ENCODE measurements at regions not wholly inside any gene's neighbourhood (a gene's known extent, or its start where the extent isn't known, plus 50 kb on each side); places are given as distances from the start of the nearest gene placed in this dataset.

DNA sequence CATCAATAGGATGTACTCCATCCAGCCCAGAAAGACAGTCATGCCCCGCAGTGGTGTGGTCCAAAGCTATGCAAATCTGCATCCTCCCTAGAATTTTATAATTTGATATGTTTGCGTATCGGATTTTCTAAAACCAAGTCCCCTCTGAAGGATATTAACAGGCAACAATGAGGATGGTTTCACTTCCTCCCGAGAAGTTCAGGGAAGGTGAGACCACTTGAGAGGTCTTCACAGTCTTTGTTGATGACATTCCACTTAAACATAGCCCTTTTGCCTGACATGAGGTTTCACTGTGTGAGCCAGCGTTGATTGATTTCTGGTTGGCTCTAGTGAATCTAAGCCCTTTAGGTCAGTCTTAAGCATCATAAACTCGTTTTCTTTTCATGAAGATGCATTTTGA, 276.1 kb downstream of the NR2F2 start:
- TF ChIP-seq CEBPB (IDR thresholded peaks at IDR 0.05; ENCODE audit: low read depth, low read length) (no peak), POLR2A (IDR thresholded peaks at IDR 0.05; ENCODE audit: low read depth, low read length) (no peak), FOS (IDR thresholded peaks at IDR 0.05; ENCODE audit: low read depth, low read length) (no peak), RAD21 (IDR thresholded peaks at IDR 0.05; ENCODE audit: low read length) (no peak), NFE2L2 (IDR thresholded peaks at IDR 0.05; ENCODE audit: low read depth, low read length) (no peak), MXI1 (IDR thresholded peaks at IDR 0.05; ENCODE audit: borderline replicate concordance, low read depth, low read length) (no peak), MAFK (IDR thresholded peaks at IDR 0.05; ENCODE audit: low read depth, low read length) (no peak), RCOR1 (IDR thresholded peaks at IDR 0.05; ENCODE audit: insufficient replicate concordance, low read length) (no peak), RFX5 (IDR thresholded peaks at IDR 0.05; ENCODE audit: low read depth, low read length) (no peak), SMC3 (IDR thresholded peaks at IDR 0.05; ENCODE audit: low read depth, low read length) (no peak)
- TF ChIP-seq, protein P1, sequence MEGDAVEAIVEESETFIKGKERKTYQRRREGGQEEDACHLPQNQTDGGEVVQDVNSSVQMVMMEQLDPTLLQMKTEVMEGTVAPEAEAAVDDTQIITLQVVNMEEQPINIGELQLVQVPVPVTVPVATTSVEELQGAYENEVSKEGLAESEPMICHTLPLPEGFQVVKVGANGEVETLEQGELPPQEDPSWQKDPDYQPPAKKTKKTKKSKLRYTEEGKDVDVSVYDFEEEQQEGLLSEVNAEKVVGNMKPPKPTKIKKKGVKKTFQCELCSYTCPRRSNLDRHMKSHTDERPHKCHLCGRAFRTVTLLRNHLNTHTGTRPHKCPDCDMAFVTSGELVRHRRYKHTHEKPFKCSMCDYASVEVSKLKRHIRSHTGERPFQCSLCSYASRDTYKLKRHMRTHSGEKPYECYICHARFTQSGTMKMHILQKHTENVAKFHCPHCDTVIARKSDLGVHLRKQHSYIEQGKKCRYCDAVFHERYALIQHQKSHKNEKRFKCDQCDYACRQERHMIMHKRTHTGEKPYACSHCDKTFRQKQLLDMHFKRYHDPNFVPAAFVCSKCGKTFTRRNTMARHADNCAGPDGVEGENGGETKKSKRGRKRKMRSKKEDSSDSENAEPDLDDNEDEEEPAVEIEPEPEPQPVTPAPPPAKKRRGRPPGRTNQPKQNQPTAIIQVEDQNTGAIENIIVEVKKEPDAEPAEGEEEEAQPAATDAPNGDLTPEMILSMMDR (conservative IDR thresholded peaks at IDR 0.05; ENCODE audit: low read depth, low read length) = no peak
- TF ChIP-seq, protein P2, sequence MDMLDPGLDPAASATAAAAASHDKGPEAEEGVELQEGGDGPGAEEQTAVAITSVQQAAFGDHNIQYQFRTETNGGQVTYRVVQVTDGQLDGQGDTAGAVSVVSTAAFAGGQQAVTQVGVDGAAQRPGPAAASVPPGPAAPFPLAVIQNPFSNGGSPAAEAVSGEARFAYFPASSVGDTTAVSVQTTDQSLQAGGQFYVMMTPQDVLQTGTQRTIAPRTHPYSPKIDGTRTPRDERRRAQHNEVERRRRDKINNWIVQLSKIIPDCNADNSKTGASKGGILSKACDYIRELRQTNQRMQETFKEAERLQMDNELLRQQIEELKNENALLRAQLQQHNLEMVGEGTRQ (IDR thresholded peaks at IDR 0.05; ENCODE audit: low read depth, low read length) = no peak
- TF ChIP-seq, protein P3, sequence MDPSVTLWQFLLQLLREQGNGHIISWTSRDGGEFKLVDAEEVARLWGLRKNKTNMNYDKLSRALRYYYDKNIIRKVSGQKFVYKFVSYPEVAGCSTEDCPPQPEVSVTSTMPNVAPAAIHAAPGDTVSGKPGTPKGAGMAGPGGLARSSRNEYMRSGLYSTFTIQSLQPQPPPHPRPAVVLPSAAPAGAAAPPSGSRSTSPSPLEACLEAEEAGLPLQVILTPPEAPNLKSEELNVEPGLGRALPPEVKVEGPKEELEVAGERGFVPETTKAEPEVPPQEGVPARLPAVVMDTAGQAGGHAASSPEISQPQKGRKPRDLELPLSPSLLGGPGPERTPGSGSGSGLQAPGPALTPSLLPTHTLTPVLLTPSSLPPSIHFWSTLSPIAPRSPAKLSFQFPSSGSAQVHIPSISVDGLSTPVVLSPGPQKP (IDR thresholded peaks at IDR 0.05; ENCODE audit: borderline replicate concordance, low read depth, low read length) = no peak

All from IMR-90 (cell line).